ENCODE measurements at regions not wholly inside any gene's neighbourhood (a gene's known extent, or its start where the extent isn't known, plus 50 kb on each side); places are given as distances from the start of the nearest gene placed in this dataset.

GRCh38 chr13:61095885-61096284, 319.8 kb downstream of the PCDH20 start:
- TF ChIP-seq MAX (CRISPR knock-in tag; IDR thresholded peaks at IDR 0.05) (no peak), GABPB1 (CRISPR knock-in tag; IDR thresholded peaks at IDR 0.05) (no peak), CTCF (IDR thresholded peaks at IDR 0.05) (no peak), FOXK1 (CRISPR knock-in tag; IDR thresholded peaks at IDR 0.05) (no peak), HMGXB4 (CRISPR knock-in tag; IDR thresholded peaks at IDR 0.05) (no peak), ZNF416 (CRISPR knock-in tag; IDR thresholded peaks at IDR 0.05) (no peak)

All from WTC11 (cell line).